ENCODE measurements at regions not wholly inside any gene's neighbourhood (a gene's known extent, or its start where the extent isn't known, plus 50 kb on each side); places are given as distances from the start of the nearest gene placed in this dataset.
"Not testable (repeated sequence)": the region's sequence is repeated elsewhere in the genome, so short reads cannot be mapped to it uniquely, and the experiment has no call there.

DNA sequence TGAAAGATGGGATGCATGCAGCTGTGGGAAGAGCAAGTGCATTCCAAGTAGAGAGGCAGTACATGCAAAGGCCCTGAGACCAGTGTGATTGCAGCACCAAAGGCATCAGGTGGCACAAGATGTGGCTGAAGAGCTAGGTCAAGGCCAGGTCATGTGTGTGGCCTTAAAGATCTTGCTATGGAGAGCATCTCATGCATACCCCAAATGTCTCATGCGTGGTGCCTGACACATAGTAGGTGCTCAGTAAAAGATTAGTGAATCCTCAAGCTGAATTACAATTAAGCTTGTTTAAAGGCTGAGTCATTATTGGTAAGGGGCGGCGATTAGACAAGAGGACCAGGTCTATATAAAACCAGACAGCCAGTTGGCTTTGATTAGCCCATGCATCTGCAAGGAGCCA, 336.6 kb downstream of the FGFR2 start:
- no peaks in the 10 kb centered on the region for H3K36me3 Mint-ChIP-seq

DNA sequence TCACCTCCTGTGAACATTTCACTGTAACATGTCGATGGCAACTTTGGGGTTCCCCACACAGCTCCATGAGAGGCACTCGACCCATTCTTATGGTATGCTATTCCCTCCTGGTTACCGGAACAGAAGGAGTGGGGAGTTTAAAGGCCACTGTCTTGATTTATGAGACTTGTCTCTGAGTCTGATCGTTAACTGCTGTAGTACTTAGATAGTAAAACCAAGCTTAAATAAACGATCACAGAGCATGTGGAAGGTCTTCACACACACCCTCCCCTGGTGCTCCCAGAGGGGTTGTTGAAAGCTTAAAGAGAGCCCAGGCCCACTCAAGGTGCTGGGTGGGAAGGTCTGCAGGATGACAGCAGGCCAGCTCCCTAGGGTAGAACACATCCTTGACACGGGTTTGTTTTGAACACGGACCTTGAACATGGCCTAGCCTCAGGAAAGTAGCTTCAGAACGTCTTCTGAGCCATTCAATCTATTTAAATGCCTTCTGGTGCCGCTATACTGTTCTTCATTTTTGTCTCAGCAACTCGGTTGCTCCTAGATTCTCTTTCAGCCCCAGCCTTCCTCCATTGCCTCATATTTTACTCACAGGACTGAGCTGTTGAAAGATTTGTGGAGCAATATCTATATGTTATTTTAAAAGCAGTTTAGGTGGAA, 335.3 kb downstream of the FGFR2 start:
- Mint-ChIP-seq H3K4me3 (no peak overlapping the region), H3K36me3 (no peaks in the 10 kb centered on the region), H3K4me1 (ENCODE audit: low read depth in 2 of 2) (no peaks in the 10 kb centered on the region), H3K27ac (no peak overlapping the region), H3K9me3 (peaks cover 3% of the 10 kb centered on the region), H3K27me3 (peaks cover 0 to 6% of the 10 kb centered on the region in 2 donors)
- DNase-seq (ENCODE audit: low spot score) (no peak), ATAC-seq (peak in 1 of 2 donors; percentile 40)

More for the DNA sequence above, 336.6 kb downstream of the FGFR2 start:
- Mint-ChIP-seq H3K27ac (no peak overlapping the region), H3K4me3 (no peak overlapping the region), H3K9me3 (no peaks in the 10 kb centered on the region), H3K27me3 (no peaks in the 10 kb centered on the region), H3K4me1 (ENCODE audit: low read depth in 2 of 2) (no peaks in the 10 kb centered on the region)
- DNase-seq (ENCODE audit: low spot score) = no peak
- no peak for ATAC-seq

DNA sequence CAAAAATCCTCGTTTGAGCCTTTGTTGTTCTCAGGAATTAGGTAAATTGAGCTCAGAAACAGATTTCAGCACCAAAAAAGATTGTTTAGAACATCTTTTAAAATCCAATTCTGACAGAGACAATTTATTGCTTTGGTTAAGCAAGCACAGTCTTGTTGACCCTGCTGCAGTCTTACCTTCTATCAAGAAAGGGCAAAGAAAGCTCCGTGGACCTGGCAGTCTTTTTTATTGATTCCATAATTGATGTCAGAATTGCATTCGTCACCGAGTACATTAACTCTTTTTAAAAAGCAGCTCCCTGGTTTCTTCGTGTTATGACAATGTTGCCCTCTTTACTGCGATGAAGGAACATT, 334.8 kb downstream of the FGFR2 start:
- ATAC-seq = no peak
- Mint-ChIP-seq H3K4me1 (ENCODE audit: low read depth in 2 of 2) (no peaks in the 10 kb centered on the region), H3K36me3 (no peaks in the 10 kb centered on the region)

DNA sequence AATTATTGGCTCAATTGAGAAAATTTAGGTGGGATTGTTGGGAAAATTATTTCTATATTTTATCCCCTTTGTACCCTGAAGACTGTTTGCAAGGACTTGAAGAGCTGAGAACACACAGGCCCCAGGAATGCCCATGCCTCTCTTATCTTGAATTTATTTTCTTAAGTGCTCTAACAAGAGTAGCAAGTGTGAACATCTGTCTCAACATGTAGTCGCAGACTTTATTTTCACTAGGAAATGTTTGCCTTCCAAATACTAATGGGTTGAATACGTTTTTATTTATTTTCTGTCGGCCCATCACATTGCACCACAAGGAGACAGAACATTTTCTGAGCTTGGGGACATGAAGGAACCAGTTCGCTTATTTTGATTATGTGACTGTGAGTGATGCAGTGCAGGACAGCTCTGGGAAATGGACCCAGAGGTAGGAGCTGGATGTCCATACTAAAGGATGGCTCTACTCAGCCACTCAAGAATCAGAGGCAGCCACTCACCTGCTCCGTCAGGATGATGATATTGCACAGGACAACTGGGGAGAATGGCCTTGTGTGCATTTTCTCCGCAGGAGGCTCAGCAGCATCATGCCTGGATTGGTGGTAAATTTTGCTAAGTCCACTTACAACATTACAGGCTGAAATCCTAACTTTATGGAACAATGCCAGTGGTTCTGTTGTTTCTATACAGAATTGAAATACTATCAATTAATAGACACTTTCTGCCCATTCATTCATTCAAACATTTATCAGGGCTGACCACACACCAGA, 332.7 kb downstream of the FGFR2 start:
- no peaks in the 10 kb centered on the region for H3K36me3 Mint-ChIP-seq
- peaks cover 0 to 10% of the 10 kb centered on the region in 2 donors for H3K27me3 Mint-ChIP-seq
- H3K4me1 Mint-ChIP-seq (ENCODE audit: low read depth in 2 of 2) = no peaks in the 10 kb centered on the region
- peaks cover 3% of the 10 kb centered on the region for H3K9me3 Mint-ChIP-seq
- H3K27ac Mint-ChIP-seq = no peak overlapping the region
- ATAC-seq (no peak), DNase-seq (ENCODE audit: low spot score) (no peak)
- H3K4me3 Mint-ChIP-seq = no peak overlapping the region

More for the DNA sequence above, 334.8 kb downstream of the FGFR2 start:
- H3K27me3 Mint-ChIP-seq = peaks cover 0 to 10% of the 10 kb centered on the region in 2 donors
- no peak overlapping the region for H3K4me3 Mint-ChIP-seq
- H3K9me3 Mint-ChIP-seq = peaks cover 3% of the 10 kb centered on the region
- no peak overlapping the region for H3K27ac Mint-ChIP-seq
- no peak for DNase-seq (ENCODE audit: low spot score)

DNA sequence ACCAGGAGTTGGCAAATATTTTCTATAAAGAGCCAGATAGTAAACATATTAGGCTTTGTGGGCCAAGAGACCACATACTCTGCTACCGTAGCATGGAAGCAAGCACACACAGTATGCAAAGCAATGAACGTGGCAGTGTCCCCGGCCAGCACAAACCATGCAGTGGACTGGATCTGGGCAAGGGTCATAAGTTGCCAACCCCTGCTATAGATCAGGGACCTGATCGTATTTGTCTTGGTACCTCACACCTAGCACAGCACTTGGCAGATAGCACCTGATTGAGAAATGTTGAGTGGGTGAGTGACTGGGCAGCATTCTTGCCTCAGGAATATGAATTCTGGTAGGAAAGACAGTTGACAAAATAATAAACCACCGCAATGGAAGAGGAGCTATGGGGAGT, 331.9 kb downstream of the FGFR2 start:
- H3K27me3 Mint-ChIP-seq = peaks cover 0 to 10% of the 10 kb centered on the region in 2 donors
- no peaks in the 10 kb centered on the region for H3K36me3 Mint-ChIP-seq
- no peak overlapping the region for H3K27ac Mint-ChIP-seq
- no peaks in the 10 kb centered on the region for H3K4me1 Mint-ChIP-seq (ENCODE audit: low read depth in 2 of 2)
- DNase-seq (ENCODE audit: low spot score) = no peak
- H3K4me3 Mint-ChIP-seq = no peak overlapping the region
- peaks cover 3% of the 10 kb centered on the region for H3K9me3 Mint-ChIP-seq
- no peak for ATAC-seq

DNA sequence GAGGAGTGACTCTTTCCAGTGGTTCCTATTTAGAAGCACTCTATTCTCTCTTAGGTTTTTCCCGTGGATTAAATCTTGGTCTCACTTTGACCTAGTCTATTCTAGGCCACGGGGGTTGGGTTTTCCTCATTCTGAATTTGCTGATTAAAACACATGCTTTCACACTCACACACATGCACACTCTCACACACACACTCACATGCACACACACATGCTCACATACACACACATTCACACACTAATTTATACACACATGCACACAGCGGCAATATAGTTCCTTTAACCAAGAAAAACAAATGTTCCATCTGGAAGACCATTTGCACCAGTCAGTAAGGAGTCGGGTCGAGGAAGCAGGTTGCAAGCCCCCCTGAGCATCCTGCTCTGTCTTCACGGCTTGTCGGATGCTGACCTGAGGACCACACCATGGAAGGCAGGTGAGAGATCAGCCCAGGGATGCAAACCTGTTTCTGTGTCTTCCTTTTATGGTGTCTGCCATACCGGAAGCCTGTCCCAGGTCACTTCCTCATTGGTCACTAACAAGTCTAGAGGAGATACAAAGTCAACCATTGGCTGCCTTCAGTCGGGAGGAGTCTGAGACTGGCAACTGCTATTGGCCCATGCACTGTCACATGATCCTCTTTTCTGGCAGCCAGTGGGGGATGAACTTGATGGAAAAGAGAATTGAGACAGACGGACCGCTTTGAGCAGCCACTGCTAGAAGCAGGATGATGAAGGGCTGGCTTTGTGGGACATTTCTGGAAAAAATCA, 330.8 kb downstream of the FGFR2 start:
- H3K27me3 Mint-ChIP-seq = peaks cover 0 to 10% of the 10 kb centered on the region in 2 donors
- peaks cover 3% of the 10 kb centered on the region for H3K9me3 Mint-ChIP-seq
- ATAC-seq (no peak), DNase-seq (ENCODE audit: low spot score) (no peak)
- no peaks in the 10 kb centered on the region for H3K36me3 Mint-ChIP-seq
- H3K4me1 Mint-ChIP-seq (ENCODE audit: low read depth in 2 of 2) = no peaks in the 10 kb centered on the region
- H3K4me3 Mint-ChIP-seq = no peak overlapping the region
- H3K27ac Mint-ChIP-seq = no peak overlapping the region

DNA sequence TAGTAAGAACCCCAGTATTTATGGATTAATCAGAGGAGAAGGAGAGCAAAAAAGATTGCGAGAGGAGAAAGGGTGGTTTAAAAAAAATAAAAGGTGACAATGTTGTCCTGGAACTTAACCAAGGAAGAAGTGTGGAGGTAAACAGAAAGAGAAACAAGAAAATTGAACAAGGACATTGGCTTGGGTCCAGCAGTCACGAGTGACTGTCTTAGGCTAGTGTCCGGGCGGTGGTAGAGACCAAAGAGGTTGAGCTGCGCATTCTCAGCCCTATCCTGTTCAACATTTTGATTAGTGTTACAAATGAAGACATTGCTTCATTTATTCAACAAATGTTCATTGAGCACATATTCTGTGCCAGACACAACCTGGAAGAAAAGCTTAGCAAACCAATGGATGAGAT, 329.9 kb downstream of the FGFR2 start:
- H3K36me3 Mint-ChIP-seq = no peaks in the 10 kb centered on the region
- H3K9me3 Mint-ChIP-seq = peaks cover 3% of the 10 kb centered on the region
- H3K4me3 Mint-ChIP-seq = no peak overlapping the region
- DNase-seq (ENCODE audit: low spot score) (no peak), ATAC-seq (no peak)
- no peaks in the 10 kb centered on the region for H3K4me1 Mint-ChIP-seq (ENCODE audit: low read depth in 2 of 2)
- peaks cover 0 to 10% of the 10 kb centered on the region in 2 donors for H3K27me3 Mint-ChIP-seq
- H3K27ac Mint-ChIP-seq = no peak overlapping the region

DNA sequence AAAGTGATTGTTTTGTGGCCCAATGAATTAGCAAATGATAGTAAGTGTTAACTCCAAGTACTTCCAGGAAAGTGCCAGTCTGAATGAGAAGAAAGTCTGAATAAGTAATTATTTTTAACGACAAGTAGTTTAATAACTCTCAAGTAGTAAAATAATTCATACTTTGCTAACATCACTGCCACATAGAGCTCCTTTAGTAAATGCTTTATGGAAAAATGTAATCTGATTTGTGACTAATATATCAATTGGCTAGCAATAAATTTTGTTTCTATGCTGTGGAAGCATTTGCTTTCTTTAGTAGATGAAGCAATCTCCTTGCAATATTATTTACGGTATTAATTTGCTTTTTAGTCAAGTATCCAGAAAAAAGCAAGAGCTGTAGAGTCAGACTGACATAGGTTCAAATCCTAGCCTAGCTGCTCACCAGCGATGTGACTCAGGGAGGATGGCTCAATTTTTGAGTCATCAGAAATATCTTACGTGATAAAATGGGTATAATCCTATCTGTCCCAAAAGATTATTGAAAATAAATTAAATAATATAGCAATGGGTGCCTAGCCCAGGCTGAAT, 329.3 kb downstream of the FGFR2 start:
- H3K36me3 Mint-ChIP-seq = no peaks in the 10 kb centered on the region
- H3K4me1 Mint-ChIP-seq (ENCODE audit: low read depth in 2 of 2) = no peaks in the 10 kb centered on the region
- H3K9me3 Mint-ChIP-seq = peaks cover 3% of the 10 kb centered on the region
- ATAC-seq (no peak), DNase-seq (ENCODE audit: low spot score) (no peak)
- peaks cover 0 to 10% of the 10 kb centered on the region in 2 donors for H3K27me3 Mint-ChIP-seq
- H3K27ac Mint-ChIP-seq = no peak overlapping the region
- H3K4me3 Mint-ChIP-seq = no peak overlapping the region

DNA sequence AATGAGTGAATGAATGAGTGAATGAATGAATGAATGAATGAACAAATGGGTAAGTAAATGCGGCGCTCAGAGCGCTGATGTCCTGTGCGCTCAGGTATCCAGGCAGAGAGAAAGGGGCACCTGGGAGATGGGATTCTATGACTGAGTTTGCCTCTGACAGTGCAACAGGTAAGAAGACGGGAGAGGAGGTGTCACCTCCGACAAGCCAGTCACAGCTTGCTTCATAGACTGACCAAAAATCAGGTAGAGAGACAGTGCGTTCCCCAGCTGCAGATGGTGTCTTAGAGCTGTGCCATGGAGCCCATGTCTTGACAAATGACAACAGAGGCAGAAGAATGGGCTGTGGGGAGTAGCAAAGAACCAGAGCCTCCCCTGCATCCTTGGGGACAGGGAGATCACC, 327.3 kb downstream of the FGFR2 start:
- peaks cover 0 to 14% of the 10 kb centered on the region in 2 donors for H3K27me3 Mint-ChIP-seq
- ATAC-seq (no peak), DNase-seq (ENCODE audit: low spot score) (no peak)
- no peaks in the 10 kb centered on the region for H3K4me1 Mint-ChIP-seq (ENCODE audit: low read depth in 2 of 2)
- no peak overlapping the region for H3K27ac Mint-ChIP-seq
- H3K36me3 Mint-ChIP-seq = no peaks in the 10 kb centered on the region
- H3K4me3 Mint-ChIP-seq = no peak overlapping the region
- peaks cover 3% of the 10 kb centered on the region for H3K9me3 Mint-ChIP-seq

DNA sequence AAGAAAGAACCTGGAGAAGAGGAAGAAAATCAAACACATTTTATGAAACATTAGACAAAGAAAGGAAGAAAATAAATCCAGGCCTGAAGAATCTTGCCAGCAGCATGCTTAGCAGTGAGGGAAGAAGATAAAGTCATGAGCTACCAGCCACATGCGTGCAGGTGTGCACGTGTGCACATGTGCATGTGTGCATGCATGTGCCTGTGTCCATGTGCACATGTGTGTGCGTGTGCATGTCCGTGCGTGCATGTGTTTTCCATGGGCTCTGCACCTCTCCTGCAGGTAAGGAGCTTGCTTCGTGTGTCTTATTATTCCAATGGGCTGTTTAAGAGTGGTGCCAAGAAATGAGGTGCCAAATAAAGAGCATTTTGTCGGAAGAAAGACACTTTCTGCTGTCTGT, 322.2 kb downstream of the FGFR2 start:
- ATAC-seq (no peak), DNase-seq (ENCODE audit: low spot score) (no peak)
- Mint-ChIP-seq H3K4me3 (no peak overlapping the region), H3K9me3 (no peaks in the 10 kb centered on the region), H3K27me3 (peaks cover 0 to 22% of the 10 kb centered on the region in 2 donors), H3K36me3 (no peaks in the 10 kb centered on the region), H3K4me1 (ENCODE audit: low read depth in 2 of 2) (no peaks in the 10 kb centered on the region), H3K27ac (no peak overlapping the region)

DNA sequence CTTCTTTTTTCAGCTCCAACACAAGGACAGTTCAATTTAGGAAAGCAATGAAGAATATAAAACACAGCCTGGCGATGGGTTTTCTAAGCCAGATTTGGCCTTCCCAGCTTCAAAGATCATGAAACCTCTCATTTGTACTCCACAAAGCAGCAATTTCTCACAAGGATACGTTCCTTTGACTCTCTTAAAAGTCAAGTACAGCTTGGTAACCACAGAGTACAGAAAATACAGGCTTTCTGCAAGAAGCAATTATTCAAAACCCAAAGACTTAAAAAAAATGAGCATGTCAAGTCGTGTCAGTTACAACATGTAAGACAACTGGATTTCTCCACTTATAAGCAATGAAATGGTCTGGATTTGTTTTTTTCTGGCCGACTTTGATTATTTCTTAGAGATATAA, 321.4 kb downstream of the FGFR2 start:
- Mint-ChIP-seq H3K4me3 (no peak overlapping the region), H3K9me3 (no peaks in the 10 kb centered on the region), H3K36me3 (no peaks in the 10 kb centered on the region), H3K27ac (no peak overlapping the region), H3K4me1 (ENCODE audit: low read depth in 2 of 2) (no peaks in the 10 kb centered on the region), H3K27me3 (peaks cover 0 to 22% of the 10 kb centered on the region in 2 donors)
- ATAC-seq (no peak), DNase-seq (ENCODE audit: low spot score) (no peak)

DNA sequence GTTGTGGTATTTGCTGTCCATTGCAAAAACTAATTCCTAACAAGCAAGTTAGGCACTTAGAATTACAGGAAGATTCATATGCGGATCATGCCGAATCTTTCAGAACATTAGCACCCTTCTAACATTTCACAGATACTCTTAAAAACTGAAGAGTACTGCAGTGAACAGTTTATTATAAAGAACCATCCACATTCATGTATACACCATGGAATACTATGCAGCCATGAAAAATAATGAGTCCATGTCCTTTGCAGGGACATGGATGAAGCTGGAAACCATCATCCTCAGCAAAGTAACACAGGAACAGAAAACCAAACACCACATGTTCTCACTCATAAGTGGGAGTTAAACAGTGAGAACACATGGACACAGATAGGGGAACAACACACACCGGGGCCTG, 319.9 kb downstream of the FGFR2 start:
- not testable (repeated sequence) for H3K4me1 Mint-ChIP-seq (ENCODE audit: low read depth in 2 of 2); ATAC-seq; H3K9me3 Mint-ChIP-seq; H3K27ac Mint-ChIP-seq; H3K4me3 Mint-ChIP-seq; H3K36me3 Mint-ChIP-seq; DNase-seq (ENCODE audit: low spot score)
- H3K27me3 Mint-ChIP-seq = peaks cover 0 to 22% of the 10 kb centered on the region in 2 donors

DNA sequence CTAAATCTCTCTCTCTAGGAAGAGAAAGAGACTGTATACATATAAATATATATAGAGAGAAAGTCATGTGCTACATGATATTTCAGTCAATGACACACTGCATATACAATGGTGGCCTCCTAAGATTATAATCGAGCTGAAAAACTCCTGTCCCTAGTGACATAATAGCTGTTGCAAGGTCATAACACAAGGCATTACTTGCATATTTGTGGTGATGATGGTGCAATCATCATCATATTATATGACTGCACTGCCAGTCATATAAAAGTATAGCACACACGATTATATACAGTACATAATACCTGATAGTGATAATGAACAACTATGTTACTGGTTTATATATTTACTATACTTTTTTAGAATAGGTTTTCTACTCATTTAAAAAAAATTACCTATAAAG, 316.7 kb downstream of the FGFR2 start:
- no peaks in the 10 kb centered on the region for H3K9me3 Mint-ChIP-seq
- ATAC-seq (no peak), DNase-seq (ENCODE audit: low spot score) (no peak)
- no peak overlapping the region for H3K4me3 Mint-ChIP-seq
- peaks cover 5 to 15% of the 10 kb centered on the region in 2 donors for H3K27me3 Mint-ChIP-seq
- no peak overlapping the region for H3K27ac Mint-ChIP-seq
- H3K4me1 Mint-ChIP-seq (ENCODE audit: low read depth in 2 of 2) = no peaks in the 10 kb centered on the region
- no peaks in the 10 kb centered on the region for H3K36me3 Mint-ChIP-seq

DNA sequence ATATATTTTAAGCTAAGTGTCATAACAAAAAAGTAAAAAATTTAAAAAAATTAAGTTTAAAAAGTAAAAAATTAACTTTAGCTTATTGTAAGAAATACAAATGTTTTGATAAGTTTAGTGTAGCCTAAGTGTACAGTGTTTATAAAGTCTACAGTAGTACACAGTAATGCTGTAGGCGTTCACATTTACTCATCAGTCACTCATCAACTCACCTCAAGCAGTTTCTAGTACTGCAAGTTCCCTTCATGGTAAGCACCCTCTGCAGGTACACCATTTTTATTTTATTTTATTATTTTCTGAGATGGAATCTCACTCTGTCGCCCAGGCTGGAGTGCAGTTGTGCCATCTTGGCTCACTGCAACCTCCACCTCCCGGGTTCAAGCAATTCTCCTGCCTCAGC, 316.0 kb downstream of the FGFR2 start:
- Mint-ChIP-seq H3K36me3 (no peaks in the 10 kb centered on the region), H3K4me3 (no peak overlapping the region), H3K27ac (no peak overlapping the region), H3K9me3 (no peaks in the 10 kb centered on the region), H3K4me1 (ENCODE audit: low read depth in 2 of 2) (no peaks in the 10 kb centered on the region), H3K27me3 (peaks cover 5 to 9% of the 10 kb centered on the region in 2 donors)
- ATAC-seq (no peak), DNase-seq (ENCODE audit: low spot score) (no peak)

All from natural killer cell treated with Interleukin-12 subunit alpha and Interleukin-12 subunit beta and Interleukin-15 and Interleukin-18, amount 100 ng/mL, for 72 hours (primary cell).